CD4-positive, alpha-beta memory T cell (primary cell): ENCODE measurements at regions not wholly inside any gene's neighbourhood (a gene's known extent, or its start where the extent isn't known, plus 50 kb on each side); places are given as distances from the start of the nearest gene placed in this dataset.

ENCODE experiments used
- CTCF ChIA-PET: fragments of 350-600 bp; sonication (Branson Sonifier 250); formaldehyde crosslinking; loops from one replicate; lab custom pipeline; 2021; ENCODE audit warnings: inconsistent platforms; ENCODE audit not compliant: partially characterized antibody; lab: Charles Lee
- POLR2A ChIA-PET: fragments of 350-600 bp; sonication (Branson Sonifier 250); formaldehyde crosslinking; loops from one replicate; lab custom pipeline; 2021; ENCODE audit not compliant: partially characterized antibody; lab: Charles Lee
- DNase-seq, 5 donors: peaks; one replicate each; pipeline versions ENCODE4 v3.0.0 to v3.0.0-alpha.2; 2020 to 2022; ENCODE audit warnings: mixed read lengths in 1 of 5
- H3K27ac ChIP-seq: one replicate; pipeline ENCODE4 v1.7.0; 2013; ENCODE audit warnings: low read depth, low read length
- H3K27me3 ChIP-seq: 2 replicates; pipeline ENCODE4 v1.7.0; 2013; ENCODE audit warnings: mild to moderate bottlenecking, low read length, moderate library complexity; ENCODE audit not compliant: insufficient read depth
- H3K36me3 ChIP-seq: 2 replicates; pipeline ENCODE4 v1.7.0; 2013; ENCODE audit warnings: mild to moderate bottlenecking, low read length, moderate library complexity; ENCODE audit not compliant: insufficient read depth
- H3K4me1 ChIP-seq: 2 replicates; pipeline ENCODE4 v1.7.0; 2013; ENCODE audit warnings: mild to moderate bottlenecking, low read length, moderate library complexity; ENCODE audit not compliant: insufficient read depth
- H3K4me3 ChIP-seq, 2 donors: one replicate each; pipeline ENCODE4 v1.7.0; 2013; ENCODE audit warnings: low read length in 2 of 2, mild to moderate bottlenecking in 1 of 2
- H3K9me3 ChIP-seq, 2 donors: one replicate each; pipeline ENCODE4 v1.7.0; 2013; ENCODE audit warnings: low read length in 2 of 2, control low read depth in 1 of 2; ENCODE audit not compliant: control insufficient read depth in 1 of 2
- H3K27ac Mint-ChIP-seq, 7 donors: one replicate each; pipeline ENCODE4 v1.8.0; 2020 to 2021; ENCODE audit warnings: mixed read lengths in 7 of 7, mild to moderate bottlenecking in 6 of 7, inconsistent platforms in 3 of 7, moderate library complexity in 3 of 7
- H3K27me3 Mint-ChIP-seq, 2 donors: one replicate each; pipeline ENCODE4 v1.8.0; 2020 to 2021; ENCODE audit warnings: mixed read lengths in 2 of 2
- H3K36me3 Mint-ChIP-seq, 2 donors: one replicate each; pipeline ENCODE4 v1.8.0; 2020 to 2021; ENCODE audit warnings: mixed read lengths in 2 of 2, inconsistent platforms in 1 of 2, mild to moderate bottlenecking in 1 of 2
- H3K4me1 Mint-ChIP-seq, 4 donors: one replicate each; pipeline ENCODE4 v1.8.0; 2020 to 2021; ENCODE audit warnings: mixed read lengths in 4 of 4, mild to moderate bottlenecking in 1 of 4
- H3K4me3 Mint-ChIP-seq, 8 donors: one replicate each; pipeline ENCODE4 v1.8.0; 2020 to 2021; ENCODE audit warnings: mixed read lengths in 8 of 8, mild to moderate bottlenecking in 7 of 8, moderate library complexity in 6 of 8, inconsistent platforms in 3 of 8
- H3K9me3 Mint-ChIP-seq, 8 donors: one replicate each; pipeline ENCODE4 v1.8.0; 2020 to 2021; ENCODE audit warnings: mixed read lengths in 8 of 8, mild to moderate bottlenecking in 5 of 8, inconsistent platforms in 3 of 8, moderate library complexity in 1 of 8
- intact Hi-C: fragments of 100-400 bp; cut with micrococcal nuclease; formaldehyde crosslinking; loops from one replicate; pipeline ENCODE4 v1.15.1; 2023

DNA sequence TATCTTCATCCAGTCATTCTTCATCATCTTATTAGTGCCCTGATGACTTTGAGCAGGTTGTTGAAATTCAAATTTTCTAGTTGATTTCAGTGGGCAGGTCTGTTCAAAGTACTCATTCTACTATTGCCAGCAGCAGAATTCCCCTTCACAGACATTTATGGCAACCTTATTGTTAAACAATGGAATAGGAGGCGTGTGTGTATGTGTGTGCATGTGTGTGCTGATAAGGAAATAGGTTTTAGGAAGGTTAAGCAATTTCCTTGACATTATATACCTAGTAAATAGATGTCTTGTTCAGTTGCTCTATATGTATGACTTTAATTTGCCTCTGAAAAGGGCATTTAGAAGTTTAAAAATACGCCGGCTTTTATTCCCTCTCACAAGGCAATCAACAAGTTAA is 601.4 kb upstream of the CA10 start:
- Mint-ChIP-seq H3K27me3 (no peaks in the 10 kb centered on the region), H3K4me3 (no peak overlapping the region), H3K27ac (no peak overlapping the region), H3K9me3 (peaks cover 0 to 8% (median 2%) of the 10 kb centered on the region in 8 donors), H3K4me1 (no peaks in the 10 kb centered on the region), H3K36me3 (no peaks in the 10 kb centered on the region)
- H3K9me3 ChIP-seq, result no peaks in the 10 kb centered on the region
- no peak for DNase-seq
- H3K4me1 ChIP-seq, result no peaks in the 10 kb centered on the region
- no peaks in the 10 kb centered on the region for H3K36me3 ChIP-seq
- POLR2A ChIA-PET, result no interaction called here
- no peaks in the 10 kb centered on the region for H3K27me3 ChIP-seq
- H3K27ac ChIP-seq, result no peak overlapping the region
- CTCF ChIA-PET, result no interaction called here
- intact Hi-C loops, result no loop called here
- H3K4me3 ChIP-seq, result no peak overlapping the region

DNA sequence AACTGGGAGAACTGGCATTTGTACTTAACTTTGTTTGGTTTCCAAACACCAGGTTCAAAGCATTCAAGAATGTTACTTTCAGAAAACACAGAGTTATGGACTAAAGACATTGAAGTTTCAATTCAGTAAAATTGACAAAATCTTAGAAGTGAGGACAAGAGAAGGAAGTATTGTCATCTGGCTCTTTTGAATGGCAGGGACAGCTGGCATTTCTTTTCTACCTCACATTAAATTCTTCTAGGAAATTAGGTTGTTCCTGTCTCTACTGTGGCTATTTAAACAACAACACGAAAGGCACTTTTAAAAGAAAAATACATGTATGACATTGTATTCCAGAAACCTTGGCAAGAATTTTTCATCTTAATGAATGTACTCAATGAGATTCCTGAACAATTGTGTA is 600.0 kb upstream of the CA10 start:
- DNase-seq, result no peak
- Histone ChIP-seq H3K27me3 (no peaks in the 10 kb centered on the region), H3K4me3 (no peak overlapping the region), H3K27ac (no peak overlapping the region), H3K9me3 (no peaks in the 10 kb centered on the region), H3K4me1 (no peaks in the 10 kb centered on the region), H3K36me3 (no peaks in the 10 kb centered on the region)
- Mint-ChIP-seq H3K27me3 (no peaks in the 10 kb centered on the region), H3K4me1 (no peaks in the 10 kb centered on the region), H3K36me3 (no peaks in the 10 kb centered on the region), H3K4me3 (no peak overlapping the region), H3K9me3 (peaks cover 0 to 5% (median 0%) of the 10 kb centered on the region in 8 donors), H3K27ac (no peak overlapping the region)
- POLR2A ChIA-PET, result no interaction called here
- CTCF ChIA-PET, result no interaction called here
- intact Hi-C loops, result no loop called here

DNA sequence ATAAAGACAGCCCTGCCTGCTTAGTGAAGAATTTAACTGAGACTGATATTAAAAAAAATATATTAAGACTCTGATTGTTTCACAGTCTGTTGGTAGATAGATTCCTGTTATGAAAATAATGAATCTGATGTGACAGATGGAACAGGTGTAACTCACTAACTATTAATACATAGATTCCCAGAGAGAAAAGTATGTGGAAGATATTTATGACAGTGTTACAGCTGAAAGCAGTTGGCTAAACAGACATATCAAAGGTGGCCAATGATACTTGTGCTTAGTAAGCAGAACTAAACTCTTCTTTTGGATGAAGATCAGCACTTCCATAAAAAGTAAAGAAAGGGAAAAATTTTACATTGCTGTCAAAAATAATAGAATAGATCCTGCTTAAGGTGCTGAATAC is 598.2 kb upstream of the CA10 start:
- DNase-seq, result no peak
- ChIA-PET POLR2A (no interaction called here), CTCF (no interaction called here)
- Histone ChIP-seq H3K36me3 (no peaks in the 10 kb centered on the region), H3K27ac (no peak overlapping the region), H3K27me3 (no peaks in the 10 kb centered on the region), H3K9me3 (no peaks in the 10 kb centered on the region), H3K4me1 (no peaks in the 10 kb centered on the region), H3K4me3 (no peak overlapping the region)
- intact Hi-C loops, result no loop called here
- H3K27me3 Mint-ChIP-seq, result no peaks in the 10 kb centered on the region
- H3K4me1 Mint-ChIP-seq, result no peaks in the 10 kb centered on the region
- no peaks in the 10 kb centered on the region for H3K36me3 Mint-ChIP-seq
- H3K4me3 Mint-ChIP-seq, result no peak overlapping the region
- peaks cover 0 to 4% (median 0%) of the 10 kb centered on the region in 8 donors for H3K9me3 Mint-ChIP-seq
- no peak overlapping the region for H3K27ac Mint-ChIP-seq

DNA sequence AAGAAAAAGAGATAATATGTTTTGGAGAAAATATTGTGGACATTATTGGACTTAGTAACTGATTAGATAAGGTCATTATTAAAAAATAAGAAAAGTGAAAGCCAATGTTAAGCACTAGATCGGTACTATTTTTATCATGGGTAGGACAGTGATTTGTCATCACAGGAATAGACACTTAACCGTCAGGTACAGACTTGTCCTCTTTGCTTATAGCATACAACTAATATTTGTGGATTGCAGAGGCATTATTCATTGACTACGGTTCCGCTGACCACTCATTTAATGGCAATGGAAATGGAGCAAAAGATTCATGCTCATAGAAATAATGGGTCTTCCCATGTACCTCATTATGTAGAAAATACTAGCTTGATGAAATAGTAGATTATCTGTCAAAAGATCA is 596.3 kb upstream of the CA10 start:
- Mint-ChIP-seq H3K27me3 (no peaks in the 10 kb centered on the region), H3K27ac (no peak overlapping the region), H3K9me3 (peaks cover 0 to 4% (median 0%) of the 10 kb centered on the region in 8 donors), H3K4me1 (no peaks in the 10 kb centered on the region), H3K36me3 (no peaks in the 10 kb centered on the region), H3K4me3 (no peak overlapping the region)
- Histone ChIP-seq H3K4me1 (no peaks in the 10 kb centered on the region), H3K9me3 (no peaks in the 10 kb centered on the region), H3K4me3 (no peak overlapping the region), H3K27me3 (no peaks in the 10 kb centered on the region), H3K27ac (no peak overlapping the region), H3K36me3 (no peaks in the 10 kb centered on the region)
- ChIA-PET CTCF (no interaction called here), POLR2A (no interaction called here)
- intact Hi-C loops, result no loop called here
- no peak for DNase-seq

DNA sequence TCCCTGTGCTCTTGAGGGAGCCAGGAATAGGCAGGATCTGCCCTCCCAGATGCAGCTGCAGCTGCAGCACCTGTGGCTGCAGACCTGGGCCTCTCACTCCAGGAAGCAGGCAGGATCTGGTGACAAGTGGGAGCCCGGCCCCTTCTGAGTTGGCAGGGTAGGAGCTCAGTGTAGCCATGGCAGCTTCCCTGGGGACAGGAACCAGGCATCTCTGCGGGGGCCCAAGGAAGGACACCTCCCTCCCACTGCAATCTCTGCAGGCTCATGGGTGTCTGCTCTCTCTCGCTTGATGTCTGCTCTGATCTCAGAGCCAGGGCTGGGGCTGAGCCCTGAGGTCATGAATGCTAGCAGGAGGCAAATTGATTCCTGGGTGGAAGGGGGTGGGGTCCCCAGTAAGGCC is 592.5 kb upstream of the CA10 start:
- peaks cover 0 to 4% (median 0%) of the 10 kb centered on the region in 8 donors for H3K9me3 Mint-ChIP-seq
- no peak for DNase-seq
- H3K27me3 Mint-ChIP-seq, result no peaks in the 10 kb centered on the region
- H3K4me3 Mint-ChIP-seq, result no peak overlapping the region
- CTCF ChIA-PET, result no interaction called here
- Histone ChIP-seq H3K27ac (no peak overlapping the region), H3K27me3 (no peaks in the 10 kb centered on the region), H3K4me3 (no peak overlapping the region), H3K36me3 (no peaks in the 10 kb centered on the region), H3K4me1 (no peaks in the 10 kb centered on the region), H3K9me3 (no peaks in the 10 kb centered on the region)
- no peaks in the 10 kb centered on the region for H3K4me1 Mint-ChIP-seq
- no peak overlapping the region for H3K27ac Mint-ChIP-seq
- POLR2A ChIA-PET, result no interaction called here
- intact Hi-C loops, result no loop called here
- H3K36me3 Mint-ChIP-seq, result no peaks in the 10 kb centered on the region

DNA sequence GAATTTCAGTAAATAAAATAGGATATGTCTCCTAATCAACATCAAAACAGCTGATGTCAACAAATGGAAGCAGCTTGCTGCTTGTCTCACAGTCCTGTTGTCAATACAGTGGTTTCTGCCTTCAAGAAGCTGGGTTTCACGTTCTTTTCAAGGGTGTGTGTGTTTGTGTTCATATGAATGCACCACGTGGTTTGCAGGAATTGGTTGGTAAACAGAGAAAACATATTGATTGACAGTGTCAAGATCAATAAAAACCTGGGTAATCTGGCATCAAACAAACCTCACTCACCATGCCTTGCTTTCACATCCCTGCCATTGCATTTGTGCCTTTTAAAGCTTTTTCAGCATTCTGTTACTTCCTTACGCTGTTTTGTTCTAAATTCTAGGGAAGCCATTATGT is 585.7 kb upstream of the CA10 start:
- Mint-ChIP-seq H3K4me3 (no peak overlapping the region), H3K27me3 (no peaks in the 10 kb centered on the region), H3K27ac (no peak overlapping the region), H3K4me1 (no peaks in the 10 kb centered on the region), H3K9me3 (peaks cover 0 to 5% (median 0%) of the 10 kb centered on the region in 8 donors), H3K36me3 (no peaks in the 10 kb centered on the region)
- Histone ChIP-seq H3K4me3 (no peak overlapping the region), H3K36me3 (no peaks in the 10 kb centered on the region), H3K9me3 (no peaks in the 10 kb centered on the region), H3K4me1 (no peaks in the 10 kb centered on the region), H3K27ac (no peak overlapping the region), H3K27me3 (no peaks in the 10 kb centered on the region)
- CTCF ChIA-PET, result no interaction called here
- POLR2A ChIA-PET, result no interaction called here
- no peak for DNase-seq
- intact Hi-C loops, result no loop called here

DNA sequence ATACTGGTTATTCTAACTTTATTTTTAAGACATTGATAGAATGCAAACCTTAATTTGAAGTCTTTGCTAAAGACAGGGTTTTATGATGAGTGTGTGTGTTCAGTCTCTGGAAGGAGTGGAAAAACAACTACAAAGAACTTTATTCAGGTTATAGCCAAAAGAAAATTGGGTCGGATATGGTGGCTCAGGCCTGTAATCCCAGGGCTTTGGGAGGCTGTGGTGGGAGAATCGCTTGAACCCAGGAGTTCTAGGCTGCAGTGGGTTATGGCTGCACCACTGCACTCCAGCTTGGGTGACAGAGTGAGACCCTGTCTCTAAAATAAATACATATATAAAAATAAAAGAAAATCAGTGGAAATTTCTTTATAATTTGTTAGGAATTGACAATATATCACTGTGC is 581.5 kb upstream of the CA10 start:
- ChIA-PET POLR2A (no interaction called here), CTCF (no interaction called here)
- Mint-ChIP-seq H3K4me3 (no peak overlapping the region), H3K9me3 (peaks cover 0 to 5% (median 0%) of the 10 kb centered on the region in 8 donors), H3K4me1 (no peaks in the 10 kb centered on the region), H3K27me3 (no peaks in the 10 kb centered on the region), H3K27ac (no peak overlapping the region), H3K36me3 (no peaks in the 10 kb centered on the region)
- H3K4me1 ChIP-seq, result no peaks in the 10 kb centered on the region
- no peaks in the 10 kb centered on the region for H3K36me3 ChIP-seq
- intact Hi-C loops, result no loop called here
- no peaks in the 10 kb centered on the region for H3K27me3 ChIP-seq
- H3K9me3 ChIP-seq, result no peaks in the 10 kb centered on the region
- H3K4me3 ChIP-seq, result no peak overlapping the region
- no peak for DNase-seq
- no peak overlapping the region for H3K27ac ChIP-seq

DNA sequence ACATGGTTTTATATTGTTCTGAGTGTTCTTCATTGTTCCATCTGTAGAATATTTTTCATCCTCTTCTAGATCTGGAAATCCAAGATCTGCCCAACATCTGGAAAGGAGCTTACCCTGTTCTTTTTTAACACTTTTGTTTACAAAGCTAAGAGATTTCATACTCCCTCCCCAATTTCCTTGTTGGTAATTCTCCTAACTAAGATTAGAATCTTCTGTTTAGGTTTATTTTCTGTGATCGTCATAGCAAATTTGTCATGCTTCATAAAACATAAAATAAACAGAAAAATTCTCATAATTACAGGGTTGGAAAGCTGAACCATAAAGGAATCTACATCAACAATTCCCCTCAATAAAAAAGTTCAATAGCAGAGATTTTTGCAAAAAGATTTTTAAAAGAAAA is 580.3 kb upstream of the CA10 start:
- no peaks in the 10 kb centered on the region for H3K4me1 Mint-ChIP-seq
- ChIA-PET CTCF (no interaction called here), POLR2A (no interaction called here)
- H3K27ac ChIP-seq, result no peak overlapping the region
- no peak overlapping the region for H3K4me3 ChIP-seq
- no peaks in the 10 kb centered on the region for H3K27me3 ChIP-seq
- peaks cover 0 to 3% (median 0%) of the 10 kb centered on the region in 8 donors for H3K9me3 Mint-ChIP-seq
- no peaks in the 10 kb centered on the region for H3K4me1 ChIP-seq
- no peaks in the 10 kb centered on the region for H3K36me3 Mint-ChIP-seq
- H3K9me3 ChIP-seq, result no peaks in the 10 kb centered on the region
- peak overlapping the region in 1 of 7 donors; percentile 43 for H3K27ac Mint-ChIP-seq
- DNase-seq, result no peak
- H3K27me3 Mint-ChIP-seq, result no peaks in the 10 kb centered on the region
- H3K36me3 ChIP-seq, result no peaks in the 10 kb centered on the region
- H3K4me3 Mint-ChIP-seq, result no peak overlapping the region
- intact Hi-C loops, result no loop called here
